ENCODE measurements at regions not wholly inside any gene's neighbourhood (a gene's known extent, or its start where the extent isn't known, plus 50 kb on each side); places are given as distances from the start of the nearest gene placed in this dataset.

DNA sequence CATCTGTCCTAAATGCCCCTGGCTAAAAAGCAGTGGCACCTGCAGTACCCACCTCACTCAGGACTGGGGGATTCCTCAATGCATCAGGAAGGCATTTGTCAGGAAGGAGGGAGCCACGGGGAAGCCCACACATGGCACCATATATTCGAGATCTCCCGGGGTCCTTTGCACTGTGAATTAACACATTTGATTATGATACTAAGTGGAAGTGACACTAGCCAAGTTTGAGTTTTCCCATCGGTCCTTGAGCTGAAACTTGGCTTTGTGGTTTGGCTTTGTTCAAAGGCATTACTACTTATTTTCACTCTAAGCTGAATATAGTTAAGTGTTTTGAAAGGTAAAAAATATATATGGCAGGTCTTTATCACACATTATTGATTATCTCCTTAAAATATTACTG lies 168.7 kb upstream of the MYO16 start:
- TF ChIP-seq, protein P1, sequence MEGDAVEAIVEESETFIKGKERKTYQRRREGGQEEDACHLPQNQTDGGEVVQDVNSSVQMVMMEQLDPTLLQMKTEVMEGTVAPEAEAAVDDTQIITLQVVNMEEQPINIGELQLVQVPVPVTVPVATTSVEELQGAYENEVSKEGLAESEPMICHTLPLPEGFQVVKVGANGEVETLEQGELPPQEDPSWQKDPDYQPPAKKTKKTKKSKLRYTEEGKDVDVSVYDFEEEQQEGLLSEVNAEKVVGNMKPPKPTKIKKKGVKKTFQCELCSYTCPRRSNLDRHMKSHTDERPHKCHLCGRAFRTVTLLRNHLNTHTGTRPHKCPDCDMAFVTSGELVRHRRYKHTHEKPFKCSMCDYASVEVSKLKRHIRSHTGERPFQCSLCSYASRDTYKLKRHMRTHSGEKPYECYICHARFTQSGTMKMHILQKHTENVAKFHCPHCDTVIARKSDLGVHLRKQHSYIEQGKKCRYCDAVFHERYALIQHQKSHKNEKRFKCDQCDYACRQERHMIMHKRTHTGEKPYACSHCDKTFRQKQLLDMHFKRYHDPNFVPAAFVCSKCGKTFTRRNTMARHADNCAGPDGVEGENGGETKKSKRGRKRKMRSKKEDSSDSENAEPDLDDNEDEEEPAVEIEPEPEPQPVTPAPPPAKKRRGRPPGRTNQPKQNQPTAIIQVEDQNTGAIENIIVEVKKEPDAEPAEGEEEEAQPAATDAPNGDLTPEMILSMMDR (IDR thresholded peaks at IDR 0.05; ENCODE audit: unreplicated experiment), result no peak
- H3K36me3 Mint-ChIP-seq (ENCODE audit: insufficient read depth), result no peaks in the 10 kb centered on the region
- DNase-seq (ENCODE audit: low spot score, unreplicated experiment), result no peak
- no peak overlapping the region for H3K4me3 Mint-ChIP-seq (ENCODE audit: low read depth)
- no peak overlapping the region for H3K27ac Mint-ChIP-seq
- H3K9me3 Mint-ChIP-seq (ENCODE audit: low read depth), result peaks cover 10% of the 10 kb centered on the region
- H3K4me1 Mint-ChIP-seq (ENCODE audit: low read depth), result peaks cover 14% of the 10 kb centered on the region
- no peaks in the 10 kb centered on the region for H3K27me3 Mint-ChIP-seq

DNA sequence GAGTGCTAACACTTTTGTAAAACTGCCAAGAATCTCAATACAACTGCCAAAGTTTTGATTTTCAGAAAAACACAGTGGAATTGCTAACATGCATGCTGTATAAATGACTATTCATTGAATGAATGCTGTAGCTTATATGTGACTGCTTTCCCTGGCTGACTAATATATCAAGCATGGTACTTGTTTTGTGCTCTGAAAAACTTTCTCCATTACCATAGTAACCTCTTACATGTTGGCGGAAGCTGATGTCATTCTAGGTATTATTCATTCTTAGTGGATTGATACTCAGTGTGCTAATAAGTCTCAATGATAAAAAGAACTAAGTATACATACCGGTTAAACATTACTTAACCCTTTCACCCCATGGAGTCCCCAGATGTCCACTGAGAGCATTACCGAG lies 166.1 kb upstream of the MYO16 start:
- Mint-ChIP-seq H3K36me3 (ENCODE audit: insufficient read depth) (no peaks in the 10 kb centered on the region), H3K27ac (peak overlapping the region; percentile 26), H3K4me3 (ENCODE audit: low read depth) (no peak overlapping the region), H3K9me3 (ENCODE audit: low read depth) (peaks cover 4% of the 10 kb centered on the region), H3K4me1 (ENCODE audit: low read depth) (peaks cover 14% of the 10 kb centered on the region), H3K27me3 (no peaks in the 10 kb centered on the region)
- TF ChIP-seq, protein P1 (IDR thresholded peaks at IDR 0.05; ENCODE audit: unreplicated experiment), result no peak
- no peak for DNase-seq (ENCODE audit: low spot score, unreplicated experiment)

DNA sequence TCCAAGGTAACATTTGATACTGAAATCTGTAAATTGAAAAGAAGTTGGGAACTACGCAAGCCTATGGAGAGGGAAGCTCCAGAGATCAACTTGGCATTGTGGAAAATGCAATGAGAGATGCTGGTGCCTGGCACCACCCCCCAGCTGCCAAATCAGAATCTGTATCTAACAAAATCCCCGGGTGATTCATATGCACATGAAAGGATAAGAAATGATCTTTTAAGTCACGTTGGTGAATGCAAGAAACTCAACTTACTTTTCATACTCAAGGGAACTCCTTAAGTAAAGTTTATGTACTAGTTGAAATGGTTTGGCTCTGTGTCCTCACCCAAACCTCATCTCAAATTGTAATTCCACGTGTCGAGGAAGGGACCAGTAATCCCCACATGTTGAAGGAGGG lies 158.5 kb upstream of the MYO16 start:
- peak overlapping the region; percentile 29 for H3K27ac Mint-ChIP-seq
- no peaks in the 10 kb centered on the region for H3K4me1 Mint-ChIP-seq (ENCODE audit: low read depth)
- no peak for DNase-seq (ENCODE audit: low spot score, unreplicated experiment)
- TF ChIP-seq, protein P1 (IDR thresholded peaks at IDR 0.05; ENCODE audit: unreplicated experiment), result no peak
- H3K4me3 Mint-ChIP-seq (ENCODE audit: low read depth), result no peak overlapping the region
- no peaks in the 10 kb centered on the region for H3K36me3 Mint-ChIP-seq (ENCODE audit: insufficient read depth)
- H3K27me3 Mint-ChIP-seq, result no peaks in the 10 kb centered on the region
- peaks cover 9% of the 10 kb centered on the region for H3K9me3 Mint-ChIP-seq (ENCODE audit: low read depth)

DNA sequence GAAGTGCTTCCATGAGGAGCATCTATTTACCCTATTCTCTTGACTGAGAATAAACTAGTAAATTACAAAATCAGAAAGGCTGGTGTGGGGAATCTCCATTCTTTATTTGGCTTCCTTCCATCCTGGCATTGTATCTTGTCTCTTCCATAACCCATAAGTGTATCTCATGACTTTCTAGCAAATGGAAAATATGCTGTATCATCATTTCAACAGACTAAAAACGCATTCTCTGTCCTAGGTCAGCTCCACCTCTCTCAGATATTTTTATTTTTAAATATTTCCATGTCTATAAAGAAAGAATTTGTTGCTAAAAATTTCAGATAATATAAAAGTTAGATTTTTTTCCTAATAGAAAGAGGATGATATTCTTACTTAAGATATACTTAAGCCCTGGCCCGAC lies 154.2 kb upstream of the MYO16 start:
- Mint-ChIP-seq H3K27ac (no peak overlapping the region), H3K27me3 (no peaks in the 10 kb centered on the region), H3K36me3 (ENCODE audit: insufficient read depth) (no peaks in the 10 kb centered on the region), H3K4me1 (ENCODE audit: low read depth) (no peaks in the 10 kb centered on the region), H3K9me3 (ENCODE audit: low read depth) (peaks cover 5% of the 10 kb centered on the region), H3K4me3 (ENCODE audit: low read depth) (no peak overlapping the region)
- TF ChIP-seq, protein P1 (IDR thresholded peaks at IDR 0.05; ENCODE audit: unreplicated experiment), result no peak
- DNase-seq (ENCODE audit: low spot score, unreplicated experiment), result no peak

DNA sequence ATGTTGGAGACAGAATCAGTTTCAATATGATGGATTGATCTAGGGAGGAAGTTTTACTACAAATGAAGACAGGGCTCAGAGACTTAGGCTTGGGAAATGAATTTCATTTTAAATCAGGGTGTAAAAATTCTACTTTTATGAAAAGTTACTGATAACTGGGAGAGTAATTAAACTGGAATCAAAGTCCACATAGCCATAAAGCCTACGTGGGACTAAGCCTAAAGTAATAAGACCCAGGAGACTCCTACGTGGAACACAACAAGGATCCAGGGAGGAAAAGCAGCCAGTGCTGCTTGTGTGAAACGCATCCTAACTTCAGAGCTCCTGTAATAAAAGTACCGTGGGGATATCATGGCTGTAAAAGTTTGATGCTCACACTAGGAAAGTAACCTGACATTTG lies 152.0 kb upstream of the MYO16 start:
- H3K27ac Mint-ChIP-seq, result no peak overlapping the region
- TF ChIP-seq, protein P1 (IDR thresholded peaks at IDR 0.05; ENCODE audit: unreplicated experiment), result no peak
- H3K27me3 Mint-ChIP-seq, result no peaks in the 10 kb centered on the region
- no peaks in the 10 kb centered on the region for H3K9me3 Mint-ChIP-seq (ENCODE audit: low read depth)
- H3K4me1 Mint-ChIP-seq (ENCODE audit: low read depth), result no peaks in the 10 kb centered on the region
- no peak for DNase-seq (ENCODE audit: low spot score, unreplicated experiment)
- H3K36me3 Mint-ChIP-seq (ENCODE audit: insufficient read depth), result no peaks in the 10 kb centered on the region
- no peak overlapping the region for H3K4me3 Mint-ChIP-seq (ENCODE audit: low read depth)

Measured in progenitor cell of endocrine pancreas (in vitro differentiated cells).